Epithelial cell of esophagus (primary cell): ENCODE measurements at regions not wholly inside any gene's neighbourhood (a gene's known extent, or its start where the extent isn't known, plus 50 kb on each side); places are given as distances from the start of the nearest gene placed in this dataset.
"Not testable (repeated sequence)": the region's sequence is repeated elsewhere in the genome, so short reads cannot be mapped to it uniquely, and the experiment has no call there.

ENCODE experiments used
- DNase-seq: peaks from one replicate; pipeline ENCODE4 v3.0.0; 2010; ENCODE audit warnings: low read depth
- H3K4me3 ChIP-seq: 2 replicates; pipeline ENCODE4 v1.5.1; 2011; ENCODE audit warnings: mild to moderate bottlenecking, low read length, control low read depth
- TF ChIP-seq, protein P1 (sequence below): IDR thresholded peaks from 2 replicates; pipeline ENCODE4 v1.5.1; 2011; ENCODE audit warnings: low read depth, mild to moderate bottlenecking, low read length, control low read depth, inconsistent platforms; ENCODE audit not compliant: insufficient read depth; ENCODE audit errors: missing control alignments

- DNase-seq, result no peak
- no peak overlapping the region for H3K4me3 ChIP-seq
- TF ChIP-seq, protein P1, sequence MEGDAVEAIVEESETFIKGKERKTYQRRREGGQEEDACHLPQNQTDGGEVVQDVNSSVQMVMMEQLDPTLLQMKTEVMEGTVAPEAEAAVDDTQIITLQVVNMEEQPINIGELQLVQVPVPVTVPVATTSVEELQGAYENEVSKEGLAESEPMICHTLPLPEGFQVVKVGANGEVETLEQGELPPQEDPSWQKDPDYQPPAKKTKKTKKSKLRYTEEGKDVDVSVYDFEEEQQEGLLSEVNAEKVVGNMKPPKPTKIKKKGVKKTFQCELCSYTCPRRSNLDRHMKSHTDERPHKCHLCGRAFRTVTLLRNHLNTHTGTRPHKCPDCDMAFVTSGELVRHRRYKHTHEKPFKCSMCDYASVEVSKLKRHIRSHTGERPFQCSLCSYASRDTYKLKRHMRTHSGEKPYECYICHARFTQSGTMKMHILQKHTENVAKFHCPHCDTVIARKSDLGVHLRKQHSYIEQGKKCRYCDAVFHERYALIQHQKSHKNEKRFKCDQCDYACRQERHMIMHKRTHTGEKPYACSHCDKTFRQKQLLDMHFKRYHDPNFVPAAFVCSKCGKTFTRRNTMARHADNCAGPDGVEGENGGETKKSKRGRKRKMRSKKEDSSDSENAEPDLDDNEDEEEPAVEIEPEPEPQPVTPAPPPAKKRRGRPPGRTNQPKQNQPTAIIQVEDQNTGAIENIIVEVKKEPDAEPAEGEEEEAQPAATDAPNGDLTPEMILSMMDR, result no peak
These were observed 334.1 kb upstream of the MIS18BP1 start for GRCh38 chr14:45587142-45587541.

GRCh38 chr14:45559626-45560025, 306.6 kb upstream of the MIS18BP1 start:
- H3K4me3 ChIP-seq, result no peak overlapping the region
- no peak for DNase-seq
- TF ChIP-seq, protein P1, result no peak

- DNase-seq, result no peak
- no peak overlapping the region for H3K4me3 ChIP-seq
- TF ChIP-seq, protein P1, result no peak
These were observed 305.2 kb upstream of the MIS18BP1 start for GRCh38 chr14:45558183-45558582.

GRCh38 chr14:45553981-45554380, 301.0 kb upstream of the MIS18BP1 start:
- DNase-seq, result no peak
- TF ChIP-seq, protein P1, result no peak
- no peak overlapping the region for H3K4me3 ChIP-seq

GRCh38 chr14:45551240-45551820, 298.3 kb upstream of the MIS18BP1 start:
- not testable (repeated sequence) for DNase-seq
- H3K4me3 ChIP-seq, result peak overlapping the region; percentile 16

- no peak overlapping the region for H3K4me3 ChIP-seq
- TF ChIP-seq, protein P1, result no peak
- DNase-seq, result peak; percentile 50
These were observed 278.0 kb upstream of the MIS18BP1 start for GRCh38 chr14:45531022-45531421.

- TF ChIP-seq, protein P1, result peak; percentile 83
- peak; percentile 64 for DNase-seq
- H3K4me3 ChIP-seq, result no peak overlapping the region
These were observed 273.9 kb upstream of the MIS18BP1 start for GRCh38 chr14:45526715-45527549.
